ENCODE measurements at regions not wholly inside any gene's neighbourhood (a gene's known extent, or its start where the extent isn't known, plus 50 kb on each side); places are given as distances from the start of the nearest gene placed in this dataset.

GRCh38 chr5:86354664-86355063 lies 263.1 kb upstream of the COX7C start:
- TF ChIP-seq CTCF (IDR thresholded peaks at IDR 0.05) (no peak), POLR2A (IDR thresholded peaks at IDR 0.05) (no peak), POLR2AphosphoS5 (IDR thresholded peaks at IDR 0.05) (no peak)
